ENCODE measurements at regions not wholly inside any gene's neighbourhood (a gene's known extent, or its start where the extent isn't known, plus 50 kb on each side); places are given as distances from the start of the nearest gene placed in this dataset.

DNA sequence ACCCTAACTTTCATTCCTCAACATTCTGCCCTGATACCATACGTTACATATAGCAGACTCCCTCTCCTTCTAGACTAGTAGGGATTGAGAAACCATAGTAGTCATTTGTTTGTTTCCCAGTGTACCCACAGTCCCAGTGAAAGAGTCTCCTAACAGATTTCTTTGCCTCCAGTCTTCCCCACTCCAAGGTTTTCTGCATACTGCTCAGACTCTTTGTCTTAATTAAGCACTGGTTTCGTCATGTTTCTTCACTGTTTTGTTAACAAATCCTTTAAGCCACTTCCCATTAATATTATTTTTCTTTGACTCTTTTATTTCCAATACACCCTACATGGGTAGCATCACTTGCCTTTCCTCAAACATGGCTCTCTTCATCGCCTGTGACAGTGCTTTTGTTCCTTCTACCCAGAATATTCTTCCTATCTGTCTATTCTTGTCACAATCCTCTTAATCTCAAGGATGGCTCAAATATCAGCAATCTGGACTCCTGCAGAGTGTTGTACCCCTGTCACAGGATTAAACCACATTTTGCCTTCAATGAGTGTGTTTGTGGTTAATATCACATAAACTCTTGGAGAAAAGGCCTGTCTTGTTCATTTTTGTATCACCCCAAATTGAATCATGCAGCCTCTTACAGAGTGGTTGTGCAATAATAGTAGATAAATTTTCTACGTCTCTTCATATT is 92.7 kb upstream of the KLF12 start:
- TF ChIP-seq, protein P1, sequence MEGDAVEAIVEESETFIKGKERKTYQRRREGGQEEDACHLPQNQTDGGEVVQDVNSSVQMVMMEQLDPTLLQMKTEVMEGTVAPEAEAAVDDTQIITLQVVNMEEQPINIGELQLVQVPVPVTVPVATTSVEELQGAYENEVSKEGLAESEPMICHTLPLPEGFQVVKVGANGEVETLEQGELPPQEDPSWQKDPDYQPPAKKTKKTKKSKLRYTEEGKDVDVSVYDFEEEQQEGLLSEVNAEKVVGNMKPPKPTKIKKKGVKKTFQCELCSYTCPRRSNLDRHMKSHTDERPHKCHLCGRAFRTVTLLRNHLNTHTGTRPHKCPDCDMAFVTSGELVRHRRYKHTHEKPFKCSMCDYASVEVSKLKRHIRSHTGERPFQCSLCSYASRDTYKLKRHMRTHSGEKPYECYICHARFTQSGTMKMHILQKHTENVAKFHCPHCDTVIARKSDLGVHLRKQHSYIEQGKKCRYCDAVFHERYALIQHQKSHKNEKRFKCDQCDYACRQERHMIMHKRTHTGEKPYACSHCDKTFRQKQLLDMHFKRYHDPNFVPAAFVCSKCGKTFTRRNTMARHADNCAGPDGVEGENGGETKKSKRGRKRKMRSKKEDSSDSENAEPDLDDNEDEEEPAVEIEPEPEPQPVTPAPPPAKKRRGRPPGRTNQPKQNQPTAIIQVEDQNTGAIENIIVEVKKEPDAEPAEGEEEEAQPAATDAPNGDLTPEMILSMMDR (IDR thresholded peaks at IDR 0.05), result no peak
- TF ChIP-seq POLR2A (IDR thresholded peaks at IDR 0.05), result no peak
- no peak for TF ChIP-seq EP300 (IDR thresholded peaks at IDR 0.05)

Measured in gastroesophageal sphincter (tissue), 3 donors.